HFF-Myc (cell line): ENCODE measurements at regions not wholly inside any gene's neighbourhood (a gene's known extent, or its start where the extent isn't known, plus 50 kb on each side); places are given as distances from the start of the nearest gene placed in this dataset.

Source experiments
- DNase-seq: peaks from one replicate; pipeline ENCODE4 v3.0.0-alpha.2; 2011; ENCODE audit warnings: low read depth; ENCODE audit errors: extremely low read depth
- H3K4me3 ChIP-seq: replicated peaks from 2 replicates; pipeline ENCODE4 v1.5.1; 2011; ENCODE audit warnings: low read depth, mild to moderate bottlenecking, control low read depth, low read length
- CTCF ChIP-seq: IDR thresholded peaks from 2 replicates; pipeline ENCODE4 v1.5.1; 2012; ENCODE audit warnings: mild to moderate bottlenecking, low read depth, low read length, control low read depth; ENCODE audit errors: missing control alignments

GRCh38 chr18:10135302-10135926 is 221.6 kb downstream of the VAPA start:
- H3K4me3 ChIP-seq: no peak overlapping the region
- no peak for DNase-seq
- no peak for TF ChIP-seq CTCF

DNA sequence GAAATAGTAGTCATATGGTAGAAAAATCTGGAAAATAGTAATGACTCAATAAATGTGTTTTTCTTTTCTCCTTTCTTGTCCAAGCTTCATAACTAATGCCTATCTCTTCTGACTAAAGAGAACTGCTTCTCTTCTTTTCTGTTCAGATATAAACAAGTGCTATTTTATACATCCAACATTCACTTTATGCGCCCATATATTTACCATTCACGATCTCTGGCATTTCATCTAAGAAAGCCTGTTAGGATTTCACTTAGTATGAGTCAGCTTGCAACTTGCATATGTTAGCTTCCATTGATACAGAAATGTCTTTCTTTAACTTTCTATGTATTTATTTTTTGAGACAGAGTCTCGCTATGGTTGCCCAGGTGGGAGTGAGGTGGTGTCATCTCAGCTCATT is 224.9 kb downstream of the VAPA start:
- TF ChIP-seq CTCF: no peak

GRCh38 chr18:10139783-10140410 is 226.1 kb downstream of the VAPA start:
- no peak for TF ChIP-seq CTCF
- H3K4me3 ChIP-seq: 0 out of 2 replicates have a peak overlapping the region, but pooled peaks have one; percentile 3
- peak; percentile 66 for DNase-seq

More for the DNA sequence above, 224.9 kb downstream of the VAPA start:
- no peak for DNase-seq
- H3K4me3 ChIP-seq: no peak overlapping the region

GRCh38 chr18:10140461-10141282 is 226.9 kb downstream of the VAPA start:
- no peak for TF ChIP-seq CTCF
- H3K4me3 ChIP-seq: 0 out of 2 replicates have a peak overlapping the region, but pooled peaks have one; percentile 3
- peak; percentile 72 for DNase-seq

DNA sequence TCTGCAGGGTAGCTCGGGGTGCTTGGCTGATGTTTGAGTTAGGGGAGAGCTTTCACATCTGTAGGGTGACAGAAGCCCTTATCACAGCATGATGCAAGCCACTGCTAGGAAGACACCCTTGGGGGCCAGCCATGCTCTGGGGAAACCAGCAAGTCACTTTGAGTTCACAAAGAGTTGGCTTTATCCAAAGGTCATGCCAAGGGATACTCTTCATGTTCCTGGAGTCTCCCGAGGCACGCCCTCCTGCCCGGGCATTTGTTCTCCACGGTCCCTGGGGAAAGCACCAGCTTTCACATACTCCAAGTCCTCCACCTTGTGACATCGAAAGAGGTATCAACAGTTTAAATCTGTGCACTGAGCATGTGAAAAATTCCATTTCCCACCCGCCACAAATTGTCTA is 227.7 kb downstream of the VAPA start:
- no peak for DNase-seq
- TF ChIP-seq CTCF: no peak
- no peak overlapping the region for H3K4me3 ChIP-seq

DNA sequence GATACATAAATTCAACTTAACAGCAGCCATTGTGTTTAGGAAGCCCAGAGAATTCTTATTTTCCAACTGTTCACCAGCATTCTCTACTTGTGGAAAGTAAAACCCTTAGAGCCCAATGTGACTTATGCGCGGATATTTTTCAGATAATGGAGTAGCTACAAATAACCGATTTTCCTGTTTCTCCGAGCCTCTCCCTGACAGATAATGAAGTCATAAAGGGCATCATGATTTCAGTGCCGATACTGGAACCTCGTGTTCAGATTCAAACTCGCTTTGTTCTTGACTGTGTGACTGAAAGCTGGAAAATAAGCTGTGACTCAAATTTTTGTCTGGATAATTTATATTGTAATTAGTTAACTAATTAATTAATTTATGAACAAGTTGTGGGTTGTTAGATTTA is 228.2 kb downstream of the VAPA start:
- no peak overlapping the region for H3K4me3 ChIP-seq
- TF ChIP-seq CTCF: no peak

More for the DNA sequence above, 228.2 kb downstream of the VAPA start:
- no peak for DNase-seq
